HG03520 (cell line): ENCODE measurements at regions not wholly inside any gene's neighbourhood (a gene's known extent, or its start where the extent isn't known, plus 50 kb on each side); places are given as distances from the start of the nearest gene placed in this dataset.
"Not testable (repeated sequence)": the region's sequence is repeated elsewhere in the genome, so short reads cannot be mapped to it uniquely, and the experiment has no call there.

Experiments used
- ATAC-seq: cut with Tn5 transposase; IDR thresholded peaks from one replicate; pipeline ENCODE4 v1.9.1; 2021; ENCODE audit warnings: mild to moderate bottlenecking, moderate library complexity; ENCODE audit not compliant: unreplicated experiment

- ATAC-seq, result peak; percentile 82
Observed at GRCh38 chr5:96177303-96177869, 215.7 kb upstream of the ELL2 start.

- no peak for ATAC-seq
Observed at GRCh38 chr5:96176022-96176421, 214.4 kb upstream of the ELL2 start.

- peak; percentile 29 for ATAC-seq
Observed at GRCh38 chr5:96175090-96175489, 213.4 kb upstream of the ELL2 start.

- no peak for ATAC-seq
Observed at GRCh38 chr5:96173366-96173765, 211.7 kb upstream of the ELL2 start.

- no peak for ATAC-seq
Observed at GRCh38 chr5:96172436-96172835, 210.8 kb upstream of the ELL2 start.

GRCh38 chr5:96171973-96172372, 210.3 kb upstream of the ELL2 start:
- ATAC-seq, result not testable (repeated sequence)

- not testable (repeated sequence) for ATAC-seq
Observed at GRCh38 chr5:96170481-96171125, 209.0 kb upstream of the ELL2 start.

GRCh38 chr5:96168833-96169232, 207.2 kb upstream of the ELL2 start:
- ATAC-seq, result not testable (repeated sequence)

- ATAC-seq, result no peak
Observed at GRCh38 chr5:96159043-96159442, 197.4 kb upstream of the ELL2 start.

GRCh38 chr5:96157841-96158291, 196.2 kb upstream of the ELL2 start:
- no peak for ATAC-seq

- ATAC-seq, result no peak
Observed at GRCh38 chr5:96157077-96157780, 195.6 kb upstream of the ELL2 start.

GRCh38 chr5:96155147-96155546, 193.5 kb upstream of the ELL2 start:
- no peak for ATAC-seq

GRCh38 chr5:96151891-96152290, 190.2 kb upstream of the ELL2 start:
- ATAC-seq, result no peak

- no peak for ATAC-seq
Observed at GRCh38 chr5:96150007-96150406, 188.4 kb upstream of the ELL2 start.

- no peak for ATAC-seq
Observed at GRCh38 chr5:96149546-96149945, 187.9 kb upstream of the ELL2 start.

GRCh38 chr5:96149021-96149420, 187.4 kb upstream of the ELL2 start:
- no peak for ATAC-seq

- ATAC-seq, result no peak
Observed at GRCh38 chr5:96148376-96148775, 186.7 kb upstream of the ELL2 start.

- no peak for ATAC-seq
Observed at GRCh38 chr5:96147866-96148265, 186.2 kb upstream of the ELL2 start.

- ATAC-seq, result peak; percentile 68
Observed at GRCh38 chr5:96146675-96147074, 185.0 kb upstream of the ELL2 start.

GRCh38 chr5:96144289-96144688, 182.6 kb upstream of the ELL2 start:
- no peak for ATAC-seq

GRCh38 chr5:96143450-96143849, 181.8 kb upstream of the ELL2 start:
- no peak for ATAC-seq

GRCh38 chr5:96142786-96143434, 181.3 kb upstream of the ELL2 start:
- no peak for ATAC-seq
